Mesothelial cell of epicardium (in vitro differentiated cells): ENCODE measurements at regions not wholly inside any gene's neighbourhood (a gene's known extent, or its start where the extent isn't known, plus 50 kb on each side); places are given as distances from the start of the nearest gene placed in this dataset.

Experiments
- DNase-seq, 2 experiments: peaks; one replicate each; pipeline ENCODE4 v3.0.0; 2021; ENCODE audit warnings: low spot score in 2 of 2; ENCODE audit not compliant: unreplicated experiment in 2 of 2
- H3K27ac Mint-ChIP-seq: 2 replicates; pipeline ENCODE4 v1.8.0; 2021; ENCODE audit warnings: mixed read lengths
- H3K27me3 Mint-ChIP-seq: 2 replicates; pipeline ENCODE4 v1.8.0; 2021; ENCODE audit warnings: low read depth, mixed read lengths
- H3K36me3 Mint-ChIP-seq: 2 replicates; pipeline ENCODE4 v1.8.0; 2021; ENCODE audit warnings: mixed read lengths
- H3K4me1 Mint-ChIP-seq: 2 replicates; pipeline ENCODE4 v1.8.0; 2021; ENCODE audit warnings: mixed read lengths
- H3K4me3 Mint-ChIP-seq: 2 replicates; pipeline ENCODE4 v1.8.0; 2021; ENCODE audit warnings: mild to moderate bottlenecking, moderate library complexity, mixed read lengths
- H3K9me3 Mint-ChIP-seq: 2 replicates; pipeline ENCODE4 v1.8.0; 2021; ENCODE audit warnings: mixed read lengths
- CTCF ChIP-seq: fragments of 200-600 bp; sonication (generic); IDR thresholded peaks from one replicate; pipeline ENCODE4 v1.5.0; 2021; ENCODE audit warnings: antibody characterized with exemption; ENCODE audit not compliant: unreplicated experiment

GRCh38 chr6:146950351-146950835, 253.8 kb upstream of the STXBP5 start:
- TF ChIP-seq CTCF, result no peak
- Mint-ChIP-seq H3K36me3 (no peaks in the 10 kb centered on the region), H3K4me1 (peaks cover 4% of the 10 kb centered on the region), H3K27me3 (no peaks in the 10 kb centered on the region), H3K4me3 (no peak overlapping the region), H3K9me3 (peaks cover 13% of the 10 kb centered on the region), H3K27ac (no peak overlapping the region)
- no peak for DNase-seq

GRCh38 chr6:146955570-146955969, 248.6 kb upstream of the STXBP5 start:
- H3K4me3 Mint-ChIP-seq, result no peak overlapping the region
- H3K27me3 Mint-ChIP-seq, result no peaks in the 10 kb centered on the region
- TF ChIP-seq CTCF, result no peak
- no peak overlapping the region for H3K27ac Mint-ChIP-seq
- no peaks in the 10 kb centered on the region for H3K36me3 Mint-ChIP-seq
- no peaks in the 10 kb centered on the region for H3K9me3 Mint-ChIP-seq
- DNase-seq, result no peak
- peaks cover 30% of the 10 kb centered on the region for H3K4me1 Mint-ChIP-seq

GRCh38 chr6:146957181-146958093, 246.8 kb upstream of the STXBP5 start:
- H3K27ac Mint-ChIP-seq, result no peak overlapping the region
- peaks cover 41% of the 10 kb centered on the region for H3K4me1 Mint-ChIP-seq
- H3K27me3 Mint-ChIP-seq, result no peaks in the 10 kb centered on the region
- no peak for TF ChIP-seq CTCF
- DNase-seq, result no peak
- no peaks in the 10 kb centered on the region for H3K9me3 Mint-ChIP-seq
- H3K4me3 Mint-ChIP-seq, result no peak overlapping the region
- H3K36me3 Mint-ChIP-seq, result no peaks in the 10 kb centered on the region

- H3K27me3 Mint-ChIP-seq, result no peaks in the 10 kb centered on the region
- DNase-seq, result no peak
- H3K36me3 Mint-ChIP-seq, result peaks cover 15% of the 10 kb centered on the region
- peaks cover 23% of the 10 kb centered on the region for H3K9me3 Mint-ChIP-seq
- H3K4me3 Mint-ChIP-seq, result no peak overlapping the region
- no peak overlapping the region for H3K27ac Mint-ChIP-seq
- peaks cover 43% of the 10 kb centered on the region for H3K4me1 Mint-ChIP-seq
- no peak for TF ChIP-seq CTCF
Measured at GRCh38 chr6:146961831-146962230, 242.4 kb upstream of the STXBP5 start.

GRCh38 chr6:146962329-146962728, 241.9 kb upstream of the STXBP5 start:
- DNase-seq, result peak in 1 of 2 experiments; percentile 42
- Mint-ChIP-seq H3K4me1 (peaks cover 38% of the 10 kb centered on the region), H3K27ac (peak overlapping the region; percentile 61), H3K9me3 (peaks cover 28% of the 10 kb centered on the region), H3K4me3 (no peak overlapping the region), H3K36me3 (peaks cover 15% of the 10 kb centered on the region), H3K27me3 (no peaks in the 10 kb centered on the region)
- no peak for TF ChIP-seq CTCF
